ENCODE measurements at regions not wholly inside any gene's neighbourhood (a gene's known extent, or its start where the extent isn't known, plus 50 kb on each side); places are given as distances from the start of the nearest gene placed in this dataset.
"Not testable (repeated sequence)": the region's sequence is repeated elsewhere in the genome, so short reads cannot be mapped to it uniquely, and the experiment has no call there.

DNA sequence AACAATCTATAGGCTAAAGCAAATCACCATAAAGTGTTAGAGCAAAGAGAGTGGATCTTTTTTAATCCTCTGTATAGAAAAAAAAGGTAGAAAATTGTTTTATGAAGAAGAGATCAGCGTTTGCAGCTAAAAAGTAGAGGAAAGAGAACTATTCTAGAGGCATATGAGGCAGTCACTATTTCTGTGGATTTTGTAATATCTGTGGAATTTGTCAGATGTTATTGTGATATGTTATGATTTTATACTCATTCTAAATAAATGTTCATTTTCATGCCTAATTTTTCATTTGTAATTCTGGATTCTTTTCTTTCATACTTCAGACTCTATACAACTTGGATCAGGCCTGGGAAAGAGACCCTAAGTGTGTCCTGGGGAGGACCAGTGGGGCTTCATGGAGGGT lies 295.0 kb upstream of the LYZL1 start:
- Mint-ChIP-seq H3K4me1 (no peaks in the 10 kb centered on the region), H3K4me3 (no peak overlapping the region), H3K27me3 (peaks cover 5% of the 10 kb centered on the region), H3K36me3 (no peaks in the 10 kb centered on the region), H3K27ac (no peak overlapping the region), H3K9me3 (no peaks in the 10 kb centered on the region)
- ATAC-seq: no peak

- not testable (repeated sequence) for H3K27me3 Mint-ChIP-seq, H3K9me3 Mint-ChIP-seq, H3K36me3 Mint-ChIP-seq, H3K27ac Mint-ChIP-seq, ATAC-seq, H3K4me1 Mint-ChIP-seq, H3K4me3 Mint-ChIP-seq
These were observed 294.1 kb upstream of the LYZL1 start for GRCh38 chr10:28994802-28995201.

GRCh38 chr10:28995497-28995896 lies 293.4 kb upstream of the LYZL1 start:
- ATAC-seq: no peak
- no peaks in the 10 kb centered on the region for H3K36me3 Mint-ChIP-seq
- no peak overlapping the region for H3K4me3 Mint-ChIP-seq

GRCh38 chr10:28996345-28996744 lies 292.5 kb upstream of the LYZL1 start:
- no peak overlapping the region for H3K4me3 Mint-ChIP-seq
- no peaks in the 10 kb centered on the region for H3K4me1 Mint-ChIP-seq

More at GRCh38 chr10:28995497-28995896, 293.4 kb upstream of the LYZL1 start:
- Mint-ChIP-seq H3K27ac (no peak overlapping the region), H3K4me1 (no peaks in the 10 kb centered on the region), H3K27me3 (no peaks in the 10 kb centered on the region), H3K9me3 (no peaks in the 10 kb centered on the region)

DNA sequence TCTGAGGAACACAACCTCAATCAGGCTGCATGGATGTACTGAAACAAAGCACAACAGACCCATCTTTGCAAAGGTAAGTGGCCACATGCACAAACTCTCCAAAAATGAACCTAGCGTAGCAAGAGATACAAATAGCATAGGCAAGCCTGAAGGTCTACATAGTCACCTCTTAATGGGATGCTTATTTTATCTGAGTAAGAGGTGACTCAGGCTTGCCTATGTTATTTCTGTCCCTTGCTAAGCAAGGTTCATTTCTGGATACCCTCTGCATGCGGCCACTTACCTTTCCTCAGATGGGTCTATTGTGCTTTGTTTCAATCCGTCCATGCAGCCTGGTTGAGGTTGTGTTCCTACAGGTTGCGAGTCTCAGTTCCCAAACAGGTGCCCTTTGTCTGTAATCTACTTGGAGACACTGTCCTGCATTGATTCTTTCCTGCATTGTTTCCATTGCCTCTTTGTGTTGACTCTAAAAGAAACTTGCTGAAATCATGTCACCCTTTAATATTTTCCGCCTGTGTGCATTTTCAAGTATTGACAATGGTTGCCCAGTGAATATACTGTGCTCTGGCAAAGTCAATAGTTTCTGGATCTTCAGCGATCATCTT lies 291.8 kb upstream of the LYZL1 start:
- H3K4me3 Mint-ChIP-seq: no peak overlapping the region
- H3K36me3 Mint-ChIP-seq: no peaks in the 10 kb centered on the region
- H3K27me3 Mint-ChIP-seq: no peaks in the 10 kb centered on the region
- ATAC-seq: no peak
- no peak overlapping the region for H3K27ac Mint-ChIP-seq
- H3K9me3 Mint-ChIP-seq: peaks cover 2% of the 10 kb centered on the region
- H3K4me1 Mint-ChIP-seq: no peaks in the 10 kb centered on the region

More at GRCh38 chr10:28996345-28996744, 292.5 kb upstream of the LYZL1 start:
- ATAC-seq: no peak
- no peak overlapping the region for H3K27ac Mint-ChIP-seq
- no peaks in the 10 kb centered on the region for H3K36me3 Mint-ChIP-seq
- no peaks in the 10 kb centered on the region for H3K27me3 Mint-ChIP-seq
- peaks cover 2% of the 10 kb centered on the region for H3K9me3 Mint-ChIP-seq

GRCh38 chr10:28997734-28998133 lies 291.1 kb upstream of the LYZL1 start:
- H3K27ac Mint-ChIP-seq: no peak overlapping the region
- no peak overlapping the region for H3K4me3 Mint-ChIP-seq
- H3K27me3 Mint-ChIP-seq: no peaks in the 10 kb centered on the region
- H3K36me3 Mint-ChIP-seq: no peaks in the 10 kb centered on the region
- H3K9me3 Mint-ChIP-seq: peaks cover 2% of the 10 kb centered on the region
- no peaks in the 10 kb centered on the region for H3K4me1 Mint-ChIP-seq
- ATAC-seq: no peak

DNA sequence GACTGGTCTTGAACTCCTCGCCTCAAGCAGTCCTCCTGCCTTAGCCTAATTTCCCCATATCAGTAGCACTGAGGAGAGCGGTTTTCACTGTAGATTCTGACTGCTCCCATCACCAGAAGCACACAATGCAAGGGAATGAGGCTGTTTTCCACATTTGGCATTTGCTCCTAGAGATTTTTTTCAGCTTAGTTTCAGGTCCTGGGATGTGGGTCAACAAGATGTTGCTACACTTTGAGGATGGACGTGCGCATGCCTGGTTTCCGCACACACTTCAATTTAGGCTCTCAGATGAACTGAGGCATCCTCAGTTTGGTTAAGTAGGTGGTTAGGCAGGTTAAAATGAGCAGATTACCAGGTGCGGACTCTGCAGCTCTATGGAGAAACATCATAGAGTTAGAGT lies 287.1 kb upstream of the LYZL1 start:
- Mint-ChIP-seq H3K27me3 (no peaks in the 10 kb centered on the region), H3K9me3 (peaks cover 2% of the 10 kb centered on the region), H3K4me1 (no peaks in the 10 kb centered on the region), H3K27ac (no peak overlapping the region), H3K36me3 (no peaks in the 10 kb centered on the region), H3K4me3 (no peak overlapping the region)
- no peak for ATAC-seq

- not testable (repeated sequence) for H3K27me3 Mint-ChIP-seq, H3K4me3 Mint-ChIP-seq, H3K27ac Mint-ChIP-seq, ATAC-seq, H3K36me3 Mint-ChIP-seq, H3K4me1 Mint-ChIP-seq, H3K9me3 Mint-ChIP-seq
These were observed 285.9 kb upstream of the LYZL1 start for GRCh38 chr10:29003014-29003413.

GRCh38 chr10:29005988-29006387 lies 282.9 kb upstream of the LYZL1 start:
- H3K36me3 Mint-ChIP-seq: no peaks in the 10 kb centered on the region
- no peak overlapping the region for H3K27ac Mint-ChIP-seq
- ATAC-seq: no peak
- no peaks in the 10 kb centered on the region for H3K27me3 Mint-ChIP-seq
- H3K9me3 Mint-ChIP-seq: peaks cover 4% of the 10 kb centered on the region
- H3K4me3 Mint-ChIP-seq: no peak overlapping the region
- no peaks in the 10 kb centered on the region for H3K4me1 Mint-ChIP-seq

GRCh38 chr10:29007370-29007747 lies 281.5 kb upstream of the LYZL1 start:
- no peak for ATAC-seq
- H3K4me3 Mint-ChIP-seq: no peak overlapping the region
- H3K27me3 Mint-ChIP-seq: no peaks in the 10 kb centered on the region
- peaks cover 3% of the 10 kb centered on the region for H3K9me3 Mint-ChIP-seq
- H3K4me1 Mint-ChIP-seq: no peaks in the 10 kb centered on the region
- no peaks in the 10 kb centered on the region for H3K36me3 Mint-ChIP-seq
- no peak overlapping the region for H3K27ac Mint-ChIP-seq

DNA sequence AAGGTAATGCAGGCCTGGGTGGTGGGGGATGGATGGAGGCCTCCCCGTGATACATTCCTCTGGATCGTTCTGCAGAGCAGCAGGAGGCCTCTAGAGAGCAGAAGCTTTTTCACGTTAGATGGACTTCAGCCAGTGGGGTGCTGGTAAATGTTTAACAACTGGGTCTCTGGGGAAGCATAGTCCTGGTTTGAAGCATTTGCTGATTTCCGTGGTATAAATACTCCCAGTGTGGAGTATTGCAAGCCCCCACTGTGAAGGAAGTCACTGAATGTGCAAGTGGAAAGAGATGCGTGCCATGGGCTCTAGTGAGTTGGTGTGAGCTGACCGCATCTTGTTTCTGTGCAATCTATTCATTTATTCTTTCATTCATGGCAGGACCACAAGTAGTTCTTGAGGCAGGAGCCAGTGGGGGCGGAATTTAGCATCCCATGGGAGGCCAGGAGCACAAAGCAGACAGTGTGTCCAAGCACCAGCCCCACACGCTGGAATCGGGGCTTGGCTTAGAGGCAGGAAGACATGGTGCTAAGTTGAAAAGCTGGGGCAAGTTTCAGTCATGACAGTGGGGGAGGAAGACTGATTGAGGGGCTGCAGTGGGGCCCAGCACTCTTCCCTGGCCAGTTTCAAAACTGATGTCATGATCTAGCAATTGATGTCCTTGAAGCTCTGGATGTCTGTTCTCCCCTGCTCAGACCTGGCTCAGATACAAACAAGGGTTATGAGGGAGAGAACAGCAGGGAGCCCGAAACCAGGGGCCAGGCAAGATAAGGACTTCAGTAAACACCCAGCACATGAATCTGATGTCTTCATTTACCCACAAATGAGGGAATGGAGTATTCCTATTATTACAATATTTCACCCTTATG lies 280.9 kb upstream of the LYZL1 start:
- Mint-ChIP-seq H3K27me3 (no peaks in the 10 kb centered on the region), H3K4me3 (no peak overlapping the region), H3K9me3 (peaks cover 3% of the 10 kb centered on the region), H3K27ac (no peak overlapping the region), H3K4me1 (no peaks in the 10 kb centered on the region), H3K36me3 (no peaks in the 10 kb centered on the region)
- ATAC-seq: no peak

DNA sequence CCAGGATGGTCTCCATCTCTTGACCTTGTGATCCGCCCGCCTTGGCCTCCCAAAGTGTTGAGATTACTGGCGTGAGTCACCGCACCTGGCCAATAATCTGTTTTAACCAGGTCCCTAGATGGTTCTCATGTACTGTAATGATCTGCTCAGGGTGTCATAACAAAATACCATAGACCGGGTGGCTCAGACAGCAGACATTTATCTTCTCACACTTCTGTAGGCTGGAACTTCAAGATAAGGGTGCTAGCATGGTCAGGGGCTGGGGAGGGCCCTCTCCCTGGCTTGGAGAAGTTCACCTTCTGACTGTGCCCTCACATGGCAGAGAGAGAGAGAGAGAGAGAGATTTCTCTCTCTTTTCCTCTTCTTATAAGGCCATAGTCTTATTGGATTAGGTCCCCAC lies 279.4 kb upstream of the LYZL1 start:
- no peak overlapping the region for H3K27ac Mint-ChIP-seq
- no peaks in the 10 kb centered on the region for H3K27me3 Mint-ChIP-seq
- no peak overlapping the region for H3K4me3 Mint-ChIP-seq
- H3K4me1 Mint-ChIP-seq: no peaks in the 10 kb centered on the region
- H3K9me3 Mint-ChIP-seq: peaks cover 3% of the 10 kb centered on the region
- no peaks in the 10 kb centered on the region for H3K36me3 Mint-ChIP-seq
- ATAC-seq: no peak

DNA sequence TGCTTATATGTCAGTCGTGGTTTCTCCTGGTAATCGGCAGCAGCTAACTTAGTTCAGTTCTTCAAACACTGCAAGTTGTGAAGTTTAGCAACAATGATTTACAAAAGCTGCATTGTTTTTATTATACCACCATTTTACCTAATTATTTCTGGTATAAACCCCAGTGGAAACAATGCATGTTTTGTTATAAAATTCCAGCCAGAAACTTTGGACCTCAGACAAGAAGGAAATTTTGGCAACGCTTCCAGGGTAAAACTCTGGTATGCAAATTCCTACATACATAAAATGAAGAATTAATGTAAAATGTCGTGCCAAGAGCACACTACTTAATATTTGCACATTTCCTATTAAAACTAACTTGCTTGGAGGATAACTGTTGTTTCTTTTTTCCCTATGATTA lies 277.4 kb upstream of the LYZL1 start:
- H3K27ac Mint-ChIP-seq: no peak overlapping the region
- H3K36me3 Mint-ChIP-seq: no peaks in the 10 kb centered on the region
- ATAC-seq: no peak

DNA sequence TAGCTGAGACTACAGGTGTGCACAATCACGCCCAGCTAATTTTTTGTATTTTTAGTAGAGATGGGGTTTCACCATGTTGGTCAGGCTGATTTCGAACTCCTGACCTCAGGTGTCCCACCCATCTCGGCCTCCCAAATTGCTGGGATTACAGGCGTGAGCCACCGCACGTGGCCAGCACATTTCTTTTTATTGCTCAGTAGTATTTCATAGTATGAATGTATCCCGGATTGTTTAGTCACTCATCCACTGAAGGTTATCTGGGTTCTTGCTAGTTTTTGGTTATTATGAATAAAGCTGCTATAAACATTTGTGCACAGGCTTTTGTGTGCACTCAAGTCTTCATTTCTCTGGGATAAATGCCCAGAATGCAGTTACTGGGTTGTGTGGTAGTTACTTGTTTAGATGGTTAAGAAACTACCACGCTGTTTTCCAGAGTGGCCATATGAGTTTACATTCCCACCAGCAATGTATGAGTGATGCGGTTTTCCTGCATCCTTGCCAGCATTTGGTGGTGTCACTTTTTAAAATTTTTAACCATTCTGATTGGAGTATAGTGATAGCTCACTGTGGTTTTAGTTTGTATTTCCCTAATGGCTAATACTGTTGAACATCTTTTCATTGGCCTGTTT lies 275.8 kb upstream of the LYZL1 start:
- no peak overlapping the region for H3K27ac Mint-ChIP-seq
- no peaks in the 10 kb centered on the region for H3K27me3 Mint-ChIP-seq
- H3K9me3 Mint-ChIP-seq: peaks cover 3% of the 10 kb centered on the region
- H3K4me3 Mint-ChIP-seq: no peak overlapping the region
- H3K36me3 Mint-ChIP-seq: no peaks in the 10 kb centered on the region
- H3K4me1 Mint-ChIP-seq: no peaks in the 10 kb centered on the region
- ATAC-seq: no peak

More for the DNA sequence above, 277.4 kb upstream of the LYZL1 start:
- Mint-ChIP-seq H3K4me1 (no peaks in the 10 kb centered on the region), H3K4me3 (no peak overlapping the region), H3K9me3 (peaks cover 3% of the 10 kb centered on the region), H3K27me3 (no peaks in the 10 kb centered on the region)

DNA sequence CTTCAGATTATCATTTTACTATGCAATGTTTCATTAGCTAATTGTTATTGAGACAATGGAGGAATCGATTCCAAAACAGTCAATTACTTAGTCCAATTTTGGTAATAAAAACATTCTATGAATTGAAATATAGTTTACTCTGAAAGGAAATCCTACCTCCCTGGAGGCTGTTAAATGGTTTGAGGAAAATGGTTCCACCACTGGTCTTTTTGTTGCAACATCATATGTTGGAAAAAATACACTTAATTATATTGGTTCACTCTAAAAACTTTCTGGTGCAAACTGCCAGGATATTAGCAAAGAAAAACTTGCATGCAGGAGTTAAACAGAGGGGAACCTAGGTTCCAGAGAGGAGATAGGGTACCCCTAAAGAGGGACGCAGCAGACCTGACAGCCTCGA lies 267.3 kb upstream of the LYZL1 start:
- Mint-ChIP-seq H3K4me3 (no peak overlapping the region), H3K4me1 (no peaks in the 10 kb centered on the region), H3K9me3 (peaks cover under 1% of the 10 kb centered on the region), H3K36me3 (no peaks in the 10 kb centered on the region), H3K27me3 (no peaks in the 10 kb centered on the region), H3K27ac (no peak overlapping the region)
- no peak for ATAC-seq

DNA sequence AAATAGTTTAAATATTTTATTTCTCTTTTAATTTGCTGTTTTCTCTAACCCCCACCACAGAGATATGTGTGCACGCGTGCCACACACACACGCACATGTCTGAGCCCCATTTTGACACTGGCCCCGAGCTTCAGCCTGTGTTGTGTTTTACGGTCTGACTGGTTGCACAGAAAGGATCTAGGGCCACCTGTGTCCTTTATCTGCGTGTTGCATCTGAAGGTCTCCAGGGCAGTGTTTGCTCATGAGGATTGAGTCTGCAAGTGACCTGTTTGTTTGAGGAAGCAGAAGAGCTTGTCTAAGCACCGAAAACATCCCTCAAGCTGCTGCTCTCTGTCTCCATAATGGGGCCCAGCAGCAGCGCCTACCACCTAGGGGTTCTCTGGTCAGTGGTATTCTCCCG lies 266.4 kb upstream of the LYZL1 start:
- Mint-ChIP-seq H3K4me3 (no peak overlapping the region), H3K4me1 (no peaks in the 10 kb centered on the region), H3K9me3 (peaks cover 2% of the 10 kb centered on the region), H3K27ac (no peak overlapping the region), H3K36me3 (no peaks in the 10 kb centered on the region), H3K27me3 (no peaks in the 10 kb centered on the region)
- no peak for ATAC-seq
